HEK293 (cell line): ENCODE measurements at regions not wholly inside any gene's neighbourhood (a gene's known extent, or its start where the extent isn't known, plus 50 kb on each side); places are given as distances from the start of the nearest gene placed in this dataset.

Source experiments
- CTCF ChIA-PET: fragments of 350-600 bp; formaldehyde crosslinking; extraction: SDS; loops from one replicate; lab custom pipeline; 2021; ENCODE audit warnings: antibody characterized with exemption; lab: Yijun Ruan, JAX
- POLR2A ChIA-PET: fragments of 300-600 bp; formaldehyde crosslinking; extraction: SDS; loops from one replicate; lab custom pipeline; 2020; ENCODE audit warnings: antibody characterized with exemption, inconsistent platforms; lab: Yijun Ruan, JAX
- H3K27ac ChIP-seq: fragments of 200-500 bp; sonication (Bioruptor generic); 2 replicates; pipeline ENCODE4 v1.5.1; 2014; ENCODE audit warnings: low read depth, low read length, control low read depth, inconsistent platforms; ENCODE audit errors: extremely low read depth
- H3K36me3 ChIP-seq, 2 experiments: fragments of 200-500 bp in 1 of 2; sonication (Bioruptor generic) in 1 of 2; 1 replicate in 1 of 2; 2 replicates in 1 of 2; pipeline ENCODE4 v1.5.1; 2014 to 2017; ENCODE audit warnings: inconsistent platforms in 2 of 2, low read length in 2 of 2; ENCODE audit not compliant: control insufficient read depth in 2 of 2, insufficient read depth in 1 of 2
- H3K4me1 ChIP-seq: fragments of 200-500 bp; sonication (Bioruptor generic); 2 replicates; pipeline ENCODE4 v1.5.1; 2014; ENCODE audit warnings: mild to moderate bottlenecking, low read length, inconsistent platforms; ENCODE audit not compliant: control insufficient read depth, insufficient read depth
- H3K4me3 ChIP-seq: 2 replicates; pipeline ENCODE4 v1.5.1; 2011; ENCODE audit warnings: low read depth, mild to moderate bottlenecking, control low read depth, low read length, moderate library complexity
- H3K9me3 ChIP-seq: fragments of 200-500 bp; sonication (Bioruptor generic); 2 replicates; pipeline ENCODE4 v1.5.1; 2014; ENCODE audit warnings: low read depth, low read length, inconsistent platforms; ENCODE audit not compliant: control insufficient read depth, insufficient read depth
- GLIS2 ChIP-seq: fragments of 450-650 bp; formaldehyde crosslinking; IDR thresholded peaks from 2 replicates; pipeline ENCODE4 v1.5.1; 2016; ENCODE audit warnings: missing biosample characterization, missing genetic modification characterization
- HOXA7 ChIP-seq: sonication (generic); formaldehyde crosslinking; IDR thresholded peaks from 2 replicates; pipeline ENCODE4 v1.8.1; 2022; ENCODE audit warnings: missing genetic modification reagents, borderline replicate concordance
- HOXC10 ChIP-seq: sonication (generic); formaldehyde crosslinking; IDR thresholded peaks from 2 replicates; pipeline ENCODE4 v1.8.1; 2023; ENCODE audit warnings: mild to moderate bottlenecking, missing genetic modification reagents
- KLF16 ChIP-seq: fragments of 450-650 bp; formaldehyde crosslinking; IDR thresholded peaks from 2 replicates; pipeline ENCODE4 v1.5.1; 2017; ENCODE audit warnings: missing biosample characterization, missing genetic modification characterization
- SCRT2 ChIP-seq: fragments of 450-650 bp; formaldehyde crosslinking; IDR thresholded peaks from 2 replicates; pipeline ENCODE4 v1.5.1; 2016; ENCODE audit warnings: missing biosample characterization, missing genetic modification characterization
- ZBTB7A ChIP-seq: fragments of 450-650 bp; formaldehyde crosslinking; IDR thresholded peaks from 2 replicates; pipeline ENCODE4 v1.5.1; 2016; ENCODE audit warnings: low read depth, missing biosample characterization, missing genetic modification characterization
- ZFP3 ChIP-seq: fragments of 450-650 bp; formaldehyde crosslinking; IDR thresholded peaks from 2 replicates; pipeline ENCODE4 v1.5.1; 2016; ENCODE audit warnings: low read depth, missing biosample characterization, missing genetic modification characterization
- ZNF112 ChIP-seq: fragments of 450-650 bp; formaldehyde crosslinking; IDR thresholded peaks from 2 replicates; pipeline ENCODE4 v1.5.0; 2017; ENCODE audit warnings: missing biosample characterization, missing genetic modification characterization
- ZNF132 ChIP-seq: fragments of 450-650 bp; formaldehyde crosslinking; IDR thresholded peaks from 2 replicates; pipeline ENCODE4 v1.5.1; 2017; ENCODE audit warnings: missing biosample characterization, missing genetic modification characterization, borderline replicate concordance
- ZNF157 ChIP-seq: fragments of 450-650 bp; formaldehyde crosslinking; IDR thresholded peaks from 2 replicates; pipeline ENCODE4 v1.5.1; 2016; ENCODE audit warnings: missing biosample characterization, missing genetic modification characterization
- ZNF175 ChIP-seq: fragments of 450-650 bp; formaldehyde crosslinking; IDR thresholded peaks from 2 replicates; pipeline ENCODE4 v1.5.1; 2016; ENCODE audit warnings: missing biosample characterization, missing genetic modification characterization
- ZNF211 ChIP-seq: fragments of 450-650 bp; formaldehyde crosslinking; IDR thresholded peaks from 2 replicates; pipeline ENCODE4 v1.5.1; 2016; ENCODE audit warnings: low read depth, missing biosample characterization, missing genetic modification characterization
- ZNF37A ChIP-seq: fragments of 450-650 bp; IDR thresholded peaks from 2 replicates; pipeline ENCODE4 v1.5.1; 2018; ENCODE audit warnings: missing biosample characterization, missing genetic modification characterization
- ZNF664 ChIP-seq: fragments of 450-650 bp; formaldehyde crosslinking; IDR thresholded peaks from 2 replicates; pipeline ENCODE4 v1.5.1; 2016; ENCODE audit warnings: missing biosample characterization, missing genetic modification characterization
- ZNF792 ChIP-seq: fragments of 450-650 bp; formaldehyde crosslinking; IDR thresholded peaks from 2 replicates; pipeline ENCODE4 v1.5.1; 2016; ENCODE audit warnings: missing biosample characterization, missing genetic modification characterization
- ZNF843 ChIP-seq: fragments of 450-650 bp; formaldehyde crosslinking; IDR thresholded peaks from 2 replicates; pipeline ENCODE4 v1.5.1; 2016; ENCODE audit warnings: missing biosample characterization, missing genetic modification characterization
- TF ChIP-seq, protein P1 (sequence below): fragments of 450-650 bp; formaldehyde crosslinking; IDR thresholded peaks from 2 replicates; pipeline ENCODE4 v1.5.1; 2017; ENCODE audit warnings: missing biosample characterization, mild to moderate bottlenecking, missing genetic modification characterization, moderate library complexity
- TF ChIP-seq, protein P2 (sequence below): fragments of 450-650 bp; formaldehyde crosslinking; IDR thresholded peaks from 2 replicates; pipeline ENCODE4 v1.5.1; 2016; ENCODE audit warnings: missing biosample characterization, missing genetic modification characterization
- TF ChIP-seq, protein P3 (sequence below): fragments of 450-650 bp; formaldehyde crosslinking; IDR thresholded peaks from 2 replicates; pipeline ENCODE4 v1.5.1; 2016; ENCODE audit warnings: missing biosample characterization, missing genetic modification characterization

DNA sequence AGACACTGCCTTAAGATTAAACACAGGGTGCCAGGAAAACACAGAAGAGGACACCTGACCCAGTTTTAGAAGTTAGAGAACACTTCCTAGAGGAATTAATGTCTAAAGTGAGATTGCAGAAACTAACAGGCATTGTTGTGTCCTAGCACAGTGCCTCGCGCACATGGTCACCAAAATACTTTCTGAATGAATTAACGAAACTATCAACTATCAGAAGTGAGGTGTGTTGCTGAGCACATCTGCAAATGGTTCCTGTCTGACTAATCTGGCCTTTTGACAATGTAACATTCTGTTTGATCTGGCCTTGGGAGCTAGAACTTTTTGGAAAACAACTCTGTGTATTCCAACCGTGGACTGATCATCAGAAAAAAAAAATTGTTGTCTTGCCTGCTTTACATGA is 556.8 kb upstream of the LCORL start (continued):
- no peak for TF ChIP-seq ZNF792 (tag by site-specific recombination)
- TF ChIP-seq ZNF112 (tag by site-specific recombination), result no peak

- H3K27ac ChIP-seq, result no peak overlapping the region
- ChIA-PET CTCF (interaction anchor here (0.5 kb wide), 1 partner anchor 20 kb away, joined by 3 read pairs; no protein-coding TSS in a partner anchor), POLR2A (no interaction called here)
- H3K9me3 ChIP-seq, result no peaks in the 10 kb centered on the region
- H3K4me1 ChIP-seq, result no peaks in the 10 kb centered on the region
- no peak for TF ChIP-seq ZFP3
- TF ChIP-seq, protein P1, sequence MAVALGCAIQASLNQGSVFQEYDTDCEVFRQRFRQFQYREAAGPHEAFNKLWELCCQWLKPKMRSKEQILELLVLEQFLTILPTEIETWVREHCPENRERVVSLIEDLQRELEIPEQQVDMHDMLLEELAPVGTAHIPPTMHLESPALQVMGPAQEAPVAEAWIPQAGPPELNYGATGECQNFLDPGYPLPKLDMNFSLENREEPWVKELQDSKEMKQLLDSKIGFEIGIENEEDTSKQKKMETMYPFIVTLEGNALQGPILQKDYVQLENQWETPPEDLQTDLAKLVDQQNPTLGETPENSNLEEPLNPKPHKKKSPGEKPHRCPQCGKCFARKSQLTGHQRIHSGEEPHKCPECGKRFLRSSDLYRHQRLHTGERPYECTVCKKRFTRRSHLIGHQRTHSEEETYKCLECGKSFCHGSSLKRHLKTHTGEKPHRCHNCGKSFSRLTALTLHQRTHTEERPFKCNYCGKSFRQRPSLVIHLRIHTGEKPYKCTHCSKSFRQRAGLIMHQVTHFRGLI (tag by site-specific recombination), result no peak
- H3K36me3 ChIP-seq, result no peaks in the 10 kb centered on the region
- H3K4me3 ChIP-seq, result no peak overlapping the region
These were observed 550.9 kb upstream of the LCORL start for GRCh38 chr4:18572481-18572880.

- Histone ChIP-seq H3K9me3 (no peaks in the 10 kb centered on the region), H3K27ac (no peak overlapping the region)
- TF ChIP-seq ZNF211 (tag by site-specific recombination) (no peak), ZNF664 (no peak), ZBTB7A (tag by site-specific recombination) (no peak)
- TF ChIP-seq, protein P2, sequence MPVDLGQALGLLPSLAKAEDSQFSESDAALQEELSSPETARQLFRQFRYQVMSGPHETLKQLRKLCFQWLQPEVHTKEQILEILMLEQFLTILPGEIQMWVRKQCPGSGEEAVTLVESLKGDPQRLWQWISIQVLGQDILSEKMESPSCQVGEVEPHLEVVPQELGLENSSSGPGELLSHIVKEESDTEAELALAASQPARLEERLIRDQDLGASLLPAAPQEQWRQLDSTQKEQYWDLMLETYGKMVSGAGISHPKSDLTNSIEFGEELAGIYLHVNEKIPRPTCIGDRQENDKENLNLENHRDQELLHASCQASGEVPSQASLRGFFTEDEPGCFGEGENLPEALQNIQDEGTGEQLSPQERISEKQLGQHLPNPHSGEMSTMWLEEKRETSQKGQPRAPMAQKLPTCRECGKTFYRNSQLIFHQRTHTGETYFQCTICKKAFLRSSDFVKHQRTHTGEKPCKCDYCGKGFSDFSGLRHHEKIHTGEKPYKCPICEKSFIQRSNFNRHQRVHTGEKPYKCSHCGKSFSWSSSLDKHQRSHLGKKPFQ (tag by site-specific recombination), result no peak
- TF ChIP-seq, all 188 proteins: peak for 0
- Histone ChIP-seq H3K36me3 (no peaks in the 10 kb centered on the region), H3K4me3 (no peak overlapping the region), H3K4me1 (no peaks in the 10 kb centered on the region)
- ChIA-PET POLR2A (no interaction called here), CTCF (no interaction called here)
These were observed 549.8 kb upstream of the LCORL start for GRCh38 chr4:18571301-18571761.

GRCh38 chr4:18570370-18570769 is 548.8 kb upstream of the LCORL start:
- Histone ChIP-seq H3K36me3 (no peaks in the 10 kb centered on the region), H3K9me3 (no peaks in the 10 kb centered on the region), H3K27ac (no peak overlapping the region), H3K4me3 (no peak overlapping the region), H3K4me1 (no peaks in the 10 kb centered on the region)
- TF ChIP-seq SCRT2 (tag by site-specific recombination) (no peak), ZNF157 (tag by site-specific recombination) (no peak), ZNF175 (tag by site-specific recombination) (no peak), HOXC10 (CRISPR knock-in tag) (no peak), ZFP3 (no peak), ZNF37A (no peak), ZNF843 (no peak), ZNF132 (tag by site-specific recombination) (no peak), GLIS2 (tag by site-specific recombination) (no peak), KLF16 (tag by site-specific recombination) (no peak), HOXA7 (no peak)
- TF ChIP-seq, protein P3, sequence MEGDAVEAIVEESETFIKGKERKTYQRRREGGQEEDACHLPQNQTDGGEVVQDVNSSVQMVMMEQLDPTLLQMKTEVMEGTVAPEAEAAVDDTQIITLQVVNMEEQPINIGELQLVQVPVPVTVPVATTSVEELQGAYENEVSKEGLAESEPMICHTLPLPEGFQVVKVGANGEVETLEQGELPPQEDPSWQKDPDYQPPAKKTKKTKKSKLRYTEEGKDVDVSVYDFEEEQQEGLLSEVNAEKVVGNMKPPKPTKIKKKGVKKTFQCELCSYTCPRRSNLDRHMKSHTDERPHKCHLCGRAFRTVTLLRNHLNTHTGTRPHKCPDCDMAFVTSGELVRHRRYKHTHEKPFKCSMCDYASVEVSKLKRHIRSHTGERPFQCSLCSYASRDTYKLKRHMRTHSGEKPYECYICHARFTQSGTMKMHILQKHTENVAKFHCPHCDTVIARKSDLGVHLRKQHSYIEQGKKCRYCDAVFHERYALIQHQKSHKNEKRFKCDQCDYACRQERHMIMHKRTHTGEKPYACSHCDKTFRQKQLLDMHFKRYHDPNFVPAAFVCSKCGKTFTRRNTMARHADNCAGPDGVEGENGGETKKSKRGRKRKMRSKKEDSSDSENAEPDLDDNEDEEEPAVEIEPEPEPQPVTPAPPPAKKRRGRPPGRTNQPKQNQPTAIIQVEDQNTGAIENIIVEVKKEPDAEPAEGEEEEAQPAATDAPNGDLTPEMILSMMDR (tag by site-specific recombination), result no peak
- CTCF ChIA-PET, result interaction anchor here (0.6 kb wide), 1 partner anchor 1224 kb away, joined by 3 read pairs; no protein-coding TSS in a partner anchor
- POLR2A ChIA-PET, result no interaction called here
